Panc1 (cell line): ENCODE measurements at regions not wholly inside any gene's neighbourhood (a gene's known extent, or its start where the extent isn't known, plus 50 kb on each side); places are given as distances from the start of the nearest gene placed in this dataset.

Source experiments
- POLR2AphosphoS5 ChIP-seq: IDR thresholded peaks from 2 replicates; pipeline ENCODE4 v1.6.1; 2012; ENCODE audit warnings: mild to moderate bottlenecking, low read depth, low read length, moderate library complexity
- TF ChIP-seq, protein P1 (sequence below): fragments of 450-650 bp; IDR thresholded peaks from 2 replicates; pipeline ENCODE4 v1.5.1; 2017; ENCODE audit warnings: mild to moderate bottlenecking

DNA sequence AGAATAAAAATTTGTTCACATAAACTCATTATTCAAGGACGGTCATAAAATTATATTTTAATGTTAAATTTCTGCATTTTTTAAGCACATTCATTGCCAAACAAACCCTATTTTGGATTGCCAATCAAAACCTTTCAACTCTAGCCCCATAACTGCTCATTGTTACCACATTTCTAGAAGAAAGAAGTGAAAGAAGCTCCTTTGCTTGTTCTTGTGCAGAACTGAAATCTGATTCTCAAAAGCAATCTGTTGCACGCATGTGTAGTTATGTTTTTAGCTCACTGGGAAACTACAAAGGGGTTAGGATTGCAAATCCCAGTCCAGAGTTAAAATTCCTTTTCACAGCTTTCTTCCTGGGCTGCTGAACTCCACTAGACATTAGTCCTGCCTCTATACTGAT, 109.5 kb upstream of the MIR17HG start:
- TF ChIP-seq, protein P1, sequence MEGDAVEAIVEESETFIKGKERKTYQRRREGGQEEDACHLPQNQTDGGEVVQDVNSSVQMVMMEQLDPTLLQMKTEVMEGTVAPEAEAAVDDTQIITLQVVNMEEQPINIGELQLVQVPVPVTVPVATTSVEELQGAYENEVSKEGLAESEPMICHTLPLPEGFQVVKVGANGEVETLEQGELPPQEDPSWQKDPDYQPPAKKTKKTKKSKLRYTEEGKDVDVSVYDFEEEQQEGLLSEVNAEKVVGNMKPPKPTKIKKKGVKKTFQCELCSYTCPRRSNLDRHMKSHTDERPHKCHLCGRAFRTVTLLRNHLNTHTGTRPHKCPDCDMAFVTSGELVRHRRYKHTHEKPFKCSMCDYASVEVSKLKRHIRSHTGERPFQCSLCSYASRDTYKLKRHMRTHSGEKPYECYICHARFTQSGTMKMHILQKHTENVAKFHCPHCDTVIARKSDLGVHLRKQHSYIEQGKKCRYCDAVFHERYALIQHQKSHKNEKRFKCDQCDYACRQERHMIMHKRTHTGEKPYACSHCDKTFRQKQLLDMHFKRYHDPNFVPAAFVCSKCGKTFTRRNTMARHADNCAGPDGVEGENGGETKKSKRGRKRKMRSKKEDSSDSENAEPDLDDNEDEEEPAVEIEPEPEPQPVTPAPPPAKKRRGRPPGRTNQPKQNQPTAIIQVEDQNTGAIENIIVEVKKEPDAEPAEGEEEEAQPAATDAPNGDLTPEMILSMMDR: no peak
- no peak for TF ChIP-seq POLR2AphosphoS5
